Ovary (tissue), 7 donors: ENCODE measurements at regions not wholly inside any gene's neighbourhood (a gene's known extent, or its start where the extent isn't known, plus 50 kb on each side); places are given as distances from the start of the nearest gene placed in this dataset.

ENCODE experiments used
- DNase-seq, 5 donors: peaks; one replicate each; pipeline ENCODE4 v3.0.0-alpha.2; 2019 to 2020
- H3K27ac ChIP-seq, 2 donors: fragments of 200-600 bp; one replicate each; pipeline versions ENCODE4 v1.5.1 to v1.8.0; 2019 to 2022
- H3K27me3 ChIP-seq: fragments of 200-600 bp; one replicate; pipeline ENCODE4 v1.8.0; 2022
- H3K36me3 ChIP-seq: fragments of 200-600 bp; sonication (generic); one replicate; pipeline ENCODE4 v1.5.1; 2019
- H3K4me1 ChIP-seq: one replicate; pipeline ENCODE4 v1.8.1; 2013; ENCODE audit warnings: mild to moderate bottlenecking, moderate library complexity; ENCODE audit not compliant: insufficient read depth
- H3K4me3 ChIP-seq: fragments of 200-600 bp; sonication (generic); one replicate; pipeline ENCODE4 v1.5.1; 2017
- H3K9me3 ChIP-seq, 2 donors: fragments of 200-600 bp in 1 of 2; sonication (generic) in 1 of 2; one replicate each; pipeline versions ENCODE4 v1.5.1 to v1.8.1; 2013 to 2019; ENCODE audit warnings: mild to moderate bottlenecking in 1 of 2, moderate library complexity in 1 of 2
- EP300 ChIP-seq: sonication (generic); formaldehyde crosslinking; IDR thresholded peaks from one replicate; pipeline ENCODE4 v1.6.1; 2017; ENCODE audit warnings: antibody characterized with exemption
- POLR2A ChIP-seq: fragments of 450-650 bp; IDR thresholded peaks from one replicate; pipeline ENCODE4 v1.6.1; 2017; ENCODE audit warnings: antibody characterized with exemption, mild to moderate bottlenecking, moderate library complexity
- WGBS, 3 donors: extraction: QIAGEN DNeasy Blood & Tissue Kit in 1 of 3; methylation state at CpG; one replicate each; pipeline versions ENCODE4 v1.1.5 to v1.1.7; 2013 to 2017; 5-methylcytosine and 5-hydroxymethylcytosine counted together
- intact Hi-C, 4 donors: fragments of 100-400 bp; cut with DNase I; formaldehyde crosslinking; loops; one replicate each; pipeline versions ENCODE4 v1.11.0 to v1.15.1; 2022 to 2023
- TF ChIP-seq, protein P1 (sequence below), 3 donors: fragments of 450-650 bp in 2 of 3; fragments of 200-600 bp in 1 of 3; IDR thresholded peaks; one replicate each; pipeline versions ENCODE4 v1.5.1 to v1.8.0; 2016 to 2022; ENCODE audit warnings: antibody characterized with exemption in 3 of 3, mild to moderate bottlenecking in 1 of 3
- donor health status: DM: no; HTN: no; CAD: no; lungs with moderate emphysema.
- donor health status: DM: no; HTN: no; CAD: no.
- donor health status: Bipolar disorder and iron deficiency.
- donor health status: DM: no; HTN: no; CAD: no.
- donor health status: DM: yes; HTN: yes; CAD: no.

GRCh38 chr6:140108167-140108566, 733.7 kb upstream of the CITED2 start:
- Histone ChIP-seq H3K4me3 (no peak overlapping the region), H3K9me3 (no peaks in the 10 kb centered on the region), H3K4me1 (no peaks in the 10 kb centered on the region), H3K27me3 (peaks cover 2% of the 10 kb centered on the region), H3K27ac (no peak overlapping the region), H3K36me3 (no peaks in the 10 kb centered on the region)
- 91 to 96% (median 92%) methylated on average over 1 of the region's 1 CpG for WGBS, 3 donors
- no peak for DNase-seq
- TF ChIP-seq EP300 (no peak), POLR2A (no peak)
- TF ChIP-seq, protein P1, sequence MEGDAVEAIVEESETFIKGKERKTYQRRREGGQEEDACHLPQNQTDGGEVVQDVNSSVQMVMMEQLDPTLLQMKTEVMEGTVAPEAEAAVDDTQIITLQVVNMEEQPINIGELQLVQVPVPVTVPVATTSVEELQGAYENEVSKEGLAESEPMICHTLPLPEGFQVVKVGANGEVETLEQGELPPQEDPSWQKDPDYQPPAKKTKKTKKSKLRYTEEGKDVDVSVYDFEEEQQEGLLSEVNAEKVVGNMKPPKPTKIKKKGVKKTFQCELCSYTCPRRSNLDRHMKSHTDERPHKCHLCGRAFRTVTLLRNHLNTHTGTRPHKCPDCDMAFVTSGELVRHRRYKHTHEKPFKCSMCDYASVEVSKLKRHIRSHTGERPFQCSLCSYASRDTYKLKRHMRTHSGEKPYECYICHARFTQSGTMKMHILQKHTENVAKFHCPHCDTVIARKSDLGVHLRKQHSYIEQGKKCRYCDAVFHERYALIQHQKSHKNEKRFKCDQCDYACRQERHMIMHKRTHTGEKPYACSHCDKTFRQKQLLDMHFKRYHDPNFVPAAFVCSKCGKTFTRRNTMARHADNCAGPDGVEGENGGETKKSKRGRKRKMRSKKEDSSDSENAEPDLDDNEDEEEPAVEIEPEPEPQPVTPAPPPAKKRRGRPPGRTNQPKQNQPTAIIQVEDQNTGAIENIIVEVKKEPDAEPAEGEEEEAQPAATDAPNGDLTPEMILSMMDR (IDR thresholded peaks at IDR 0.05) = no peak
- intact Hi-C loops = no loop called here

DNA sequence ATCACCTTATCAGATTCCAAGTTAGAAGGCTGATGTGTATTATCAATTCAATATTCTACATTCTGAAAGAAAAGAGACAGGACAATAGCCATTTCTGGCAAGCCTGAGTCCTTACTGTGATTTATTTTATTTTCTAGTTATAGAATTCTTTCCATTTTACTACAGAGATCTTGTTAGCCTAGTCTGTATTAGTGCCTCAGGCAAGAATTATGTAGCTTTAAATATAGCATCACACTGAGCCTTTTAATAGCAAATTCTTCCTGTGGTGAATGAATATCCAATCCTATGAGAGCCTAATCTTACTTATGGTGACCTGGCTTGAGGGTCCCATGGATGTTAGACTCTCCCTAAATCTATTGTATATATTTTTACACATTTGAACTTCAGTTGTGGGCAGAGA, 732.8 kb upstream of the CITED2 start:
- Histone ChIP-seq H3K27ac (no peak overlapping the region), H3K36me3 (no peaks in the 10 kb centered on the region), H3K9me3 (no peaks in the 10 kb centered on the region), H3K27me3 (peaks cover 2% of the 10 kb centered on the region), H3K4me3 (no peak overlapping the region), H3K4me1 (no peaks in the 10 kb centered on the region)
- TF ChIP-seq POLR2A = no peak
- TF ChIP-seq EP300 = no peak
- TF ChIP-seq, protein P1 (IDR thresholded peaks at IDR 0.05) = no peak
- DNase-seq = no peak
- intact Hi-C loops = no loop called here

DNA sequence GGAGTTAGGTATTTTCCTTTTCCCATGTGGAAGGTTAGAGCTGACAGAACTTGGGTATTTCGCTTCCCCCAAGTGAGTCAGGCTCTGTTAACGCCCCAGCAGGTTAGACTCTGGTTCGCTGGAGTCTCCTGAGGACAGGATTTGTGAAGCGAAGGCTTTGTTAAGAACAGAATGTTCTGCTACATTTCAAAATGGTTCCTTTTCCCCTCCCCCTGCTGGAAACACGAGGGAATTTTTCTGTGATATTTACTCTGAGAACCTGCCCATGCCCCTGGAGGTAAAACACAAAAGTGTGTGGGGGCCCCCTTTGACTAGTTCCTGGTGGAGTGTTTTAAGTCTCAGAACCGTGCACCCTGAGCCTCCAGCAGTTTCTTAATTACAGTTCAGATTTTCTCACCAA, 731.4 kb upstream of the CITED2 start:
- no peak for DNase-seq
- H3K4me1 ChIP-seq = no peaks in the 10 kb centered on the region
- H3K27ac ChIP-seq = no peak overlapping the region
- no peak overlapping the region for H3K4me3 ChIP-seq
- no peak for TF ChIP-seq EP300
- no peak for TF ChIP-seq POLR2A
- TF ChIP-seq, protein P1 (IDR thresholded peaks at IDR 0.05) = no peak
- intact Hi-C loops = no loop called here
- WGBS, 3 donors = 76 to 78% (median 78%) methylated on average over 6 of the region's 6 CpGs
- peaks cover 2% of the 10 kb centered on the region for H3K27me3 ChIP-seq
- no peaks in the 10 kb centered on the region for H3K9me3 ChIP-seq
- no peaks in the 10 kb centered on the region for H3K36me3 ChIP-seq

- Histone ChIP-seq H3K9me3 (no peaks in the 10 kb centered on the region), H3K27me3 (peaks cover 2% of the 10 kb centered on the region), H3K4me1 (no peaks in the 10 kb centered on the region), H3K4me3 (no peak overlapping the region), H3K36me3 (no peaks in the 10 kb centered on the region), H3K27ac (no peak overlapping the region)
- no peak for DNase-seq
- 50 to 61% (median 50%) methylated on average over 3 of the region's 3 CpGs for WGBS, 3 donors
- TF ChIP-seq EP300 (no peak), POLR2A (no peak)
- TF ChIP-seq, protein P1 (IDR thresholded peaks at IDR 0.05) = no peak
- intact Hi-C loops = no loop called here
These were observed 730.8 kb upstream of the CITED2 start for GRCh38 chr6:140105241-140105640.

GRCh38 chr6:140101818-140102217, 727.4 kb upstream of the CITED2 start:
- H3K27me3 ChIP-seq = peaks cover 2% of the 10 kb centered on the region
- H3K4me3 ChIP-seq = no peak overlapping the region
- no peaks in the 10 kb centered on the region for H3K36me3 ChIP-seq
- H3K27ac ChIP-seq = no peak overlapping the region
- DNase-seq = no peak
- TF ChIP-seq POLR2A = no peak
- TF ChIP-seq EP300 = no peak
- TF ChIP-seq, protein P1 (IDR thresholded peaks at IDR 0.05) = no peak
- H3K4me1 ChIP-seq = no peaks in the 10 kb centered on the region
- no peaks in the 10 kb centered on the region for H3K9me3 ChIP-seq
- intact Hi-C loops = no loop called here
